DMS53 treated with DMSO at 0.1 percent for 48 hours (cell line): ENCODE measurements at regions not wholly inside any gene's neighbourhood (a gene's known extent, or its start where the extent isn't known, plus 50 kb on each side); places are given as distances from the start of the nearest gene placed in this dataset.
"Not testable (repeated sequence)": the region's sequence is repeated elsewhere in the genome, so short reads cannot be mapped to it uniquely, and the experiment has no call there.

ENCODE experiments used
- DNase-seq: peaks from one replicate; lab custom pipeline; 2025; ENCODE audit not compliant: unreplicated experiment; lab: John Stamatoyannopoulos, UW

DNA sequence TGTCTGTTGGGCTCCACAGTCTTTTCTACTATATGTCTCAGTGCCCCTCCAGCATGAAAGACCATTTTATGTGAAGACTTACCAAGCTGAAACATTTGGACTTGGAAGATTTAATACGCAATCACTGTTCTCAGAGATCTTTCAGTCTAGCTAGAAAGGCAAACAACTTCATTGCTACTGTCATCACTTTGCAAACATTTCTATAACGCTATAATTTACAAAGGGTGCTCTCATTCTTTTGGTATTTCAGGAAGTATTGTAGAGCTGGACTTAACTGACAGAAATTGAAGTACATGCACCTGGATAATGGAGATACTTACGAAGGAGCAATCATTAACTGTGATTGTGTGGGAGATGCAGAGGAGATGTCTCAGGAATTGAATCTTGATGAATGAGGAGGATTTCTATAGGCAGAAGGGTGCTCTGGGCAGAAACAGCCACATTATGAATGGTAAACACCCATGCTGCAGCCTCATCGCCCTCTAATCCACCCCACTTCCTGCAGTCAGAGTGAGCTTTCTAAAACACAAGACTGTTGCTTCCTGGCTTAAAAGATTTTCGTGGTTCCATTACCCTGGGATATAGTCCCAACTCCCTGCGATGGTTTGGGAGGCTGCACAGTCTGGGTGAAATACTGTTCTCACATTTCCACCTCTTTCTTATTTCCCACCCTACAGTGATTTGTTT lies 75.1 kb upstream of the GNG12 start:
- DNase-seq, result peak; percentile 54

GRCh38 chr1:67907467-67907866 lies 74.2 kb upstream of the GNG12 start:
- DNase-seq, result not testable (repeated sequence)

DNA sequence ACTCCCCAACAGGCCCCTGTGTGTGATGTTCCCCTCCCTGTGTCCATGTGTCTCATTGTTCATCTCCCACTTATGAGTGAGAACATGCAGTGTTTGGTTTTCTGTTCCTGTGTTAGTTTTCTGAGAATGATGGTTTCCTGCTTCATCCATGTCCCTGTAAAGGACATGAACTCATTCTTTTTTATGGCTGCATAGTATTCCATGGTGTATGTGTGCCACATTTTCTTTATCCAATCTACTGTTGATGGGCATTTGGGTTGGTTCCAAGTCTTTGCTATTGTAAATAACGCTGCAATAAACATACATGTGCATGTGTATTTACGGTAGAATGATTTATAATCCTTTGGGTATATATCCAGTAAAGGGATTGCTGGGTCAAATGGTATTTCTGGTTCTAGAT lies 72.7 kb upstream of the GNG12 start:
- DNase-seq, result not testable (repeated sequence)

DNA sequence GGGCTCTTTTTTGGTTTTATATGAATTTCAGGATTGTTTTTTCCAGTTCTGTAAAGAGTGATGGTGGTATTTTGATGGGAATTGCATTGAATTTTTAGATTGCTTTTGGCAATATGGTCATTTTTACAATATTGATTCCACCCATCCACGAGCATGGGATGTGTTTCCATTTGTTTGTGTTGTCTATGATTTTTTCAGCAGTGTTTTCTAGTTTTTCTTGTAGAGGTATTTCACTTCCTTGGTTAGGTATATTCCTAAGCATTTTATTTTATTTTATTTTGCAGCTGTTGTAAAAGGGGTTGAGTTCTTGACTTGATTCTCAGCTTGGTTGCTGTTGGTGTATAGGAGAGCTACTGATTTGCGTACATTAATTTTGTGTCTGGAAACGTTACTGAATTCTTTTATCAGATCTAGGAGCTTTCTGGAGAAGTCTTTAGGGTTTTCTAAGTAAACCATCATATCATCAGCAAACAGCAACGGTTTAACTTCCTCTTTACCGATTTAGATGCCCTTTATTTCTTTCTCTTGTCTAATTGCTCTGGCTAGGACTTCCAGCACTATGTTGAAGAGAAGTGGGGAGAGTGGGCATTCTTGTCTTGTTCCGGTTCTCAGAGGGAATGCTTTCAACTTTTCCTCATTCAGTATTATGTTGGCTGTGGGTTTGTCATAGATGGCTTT lies 69.4 kb upstream of the GNG12 start:
- DNase-seq, result not testable (repeated sequence)

DNA sequence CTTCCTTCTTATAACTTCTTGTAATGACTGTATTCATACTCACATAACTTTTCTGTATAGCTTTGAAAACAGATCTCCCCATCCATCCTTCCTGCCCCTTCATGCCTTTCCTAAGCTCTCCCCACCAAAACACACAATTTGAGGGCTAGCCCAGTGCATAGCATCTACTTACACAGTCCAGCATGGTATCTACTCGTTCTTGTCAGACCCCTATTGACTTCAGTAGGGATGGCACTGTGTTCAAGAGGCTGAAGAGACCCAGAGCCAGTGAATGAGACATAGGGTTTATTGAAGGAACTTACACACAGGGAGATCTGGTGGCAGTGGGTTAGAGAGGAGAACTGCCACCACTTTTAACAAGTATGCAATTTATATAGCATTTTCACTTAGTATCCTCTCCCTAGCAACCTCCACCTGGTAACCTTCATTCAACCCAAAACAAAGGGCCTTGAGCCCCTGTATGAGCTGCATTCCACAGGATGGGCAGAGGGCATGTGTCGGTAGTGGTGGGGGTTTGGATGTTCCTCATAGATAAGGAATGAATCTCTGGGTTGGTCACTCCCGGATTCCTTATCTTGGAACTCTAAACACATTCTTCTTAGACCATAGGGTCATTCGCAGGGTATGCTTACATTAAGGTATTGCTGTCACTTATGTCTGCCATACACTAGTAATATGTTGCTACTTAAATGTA lies 64.9 kb upstream of the GNG12 start:
- DNase-seq, result no peak

DNA sequence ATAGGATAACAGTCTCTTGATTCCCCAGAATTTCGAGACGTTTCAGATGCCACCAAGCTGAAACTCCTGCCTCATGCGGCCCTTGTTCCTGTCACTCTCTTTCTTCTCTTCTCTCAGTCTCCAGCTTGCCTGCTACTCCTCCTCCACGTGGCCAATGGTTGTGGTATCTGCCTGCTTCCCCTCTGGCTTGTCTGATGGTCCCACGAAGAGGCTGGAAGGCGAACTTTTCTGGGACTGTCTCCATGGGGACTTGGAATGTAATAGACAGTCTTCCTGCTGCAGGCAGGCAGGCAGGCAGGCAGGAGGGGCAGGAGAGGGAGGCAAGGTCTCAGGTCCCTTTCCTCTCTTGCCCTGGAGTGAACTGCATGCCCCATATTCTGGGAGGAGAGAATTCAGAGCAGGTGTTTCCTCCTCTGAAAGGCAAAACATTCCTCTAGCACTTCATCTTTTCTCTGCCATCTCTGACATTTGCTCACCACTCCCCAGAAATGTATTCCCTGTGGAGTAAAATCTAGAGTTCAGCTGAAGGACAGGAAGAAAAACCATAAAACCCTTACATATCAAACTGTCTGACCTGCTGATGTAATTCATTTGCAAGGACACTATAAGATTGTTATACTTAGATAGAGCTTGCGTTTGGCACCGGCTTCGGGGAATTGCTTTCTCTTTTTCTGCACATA lies 64.1 kb upstream of the GNG12 start:
- no peak for DNase-seq

DNA sequence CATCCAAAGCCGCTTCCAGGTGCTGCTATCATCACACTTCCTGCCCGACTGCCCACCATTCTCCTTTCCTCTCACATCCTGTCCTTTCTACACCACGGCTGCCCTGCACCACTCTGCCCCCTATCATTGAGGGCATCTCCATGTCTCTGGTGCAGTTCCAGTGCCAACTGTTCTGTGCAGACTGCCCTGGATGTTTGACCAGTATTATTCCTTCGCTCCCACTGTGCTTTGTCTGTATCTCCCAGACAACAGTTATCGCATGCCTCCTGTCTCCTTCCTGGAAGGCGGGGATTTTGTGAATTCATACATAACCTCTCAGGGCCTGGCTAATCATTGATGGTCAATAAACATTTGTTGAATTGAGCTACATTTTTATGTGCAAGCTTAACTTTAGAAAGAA lies 63.6 kb upstream of the GNG12 start:
- DNase-seq, result no peak

- DNase-seq, result no peak
Measured at GRCh38 chr1:67894981-67895735, 61.9 kb upstream of the GNG12 start.

DNA sequence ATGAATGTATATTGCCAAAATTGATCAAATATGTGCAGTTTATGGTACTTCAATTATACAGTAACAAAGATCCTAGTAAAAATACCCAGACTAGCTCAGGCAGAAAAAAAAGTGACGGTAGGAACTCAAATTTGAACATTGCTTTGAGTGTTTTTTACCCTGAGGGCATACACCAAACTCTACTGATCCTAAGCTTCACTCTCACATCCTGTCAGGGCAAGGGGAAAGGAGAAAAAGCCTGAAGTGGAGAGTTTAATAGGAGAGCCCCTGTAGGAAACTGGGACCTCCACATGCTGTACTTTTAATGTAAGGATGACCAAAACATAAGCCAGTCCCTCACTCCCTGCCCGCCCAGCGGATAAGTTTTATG lies 59.8 kb upstream of the GNG12 start:
- no peak for DNase-seq

DNA sequence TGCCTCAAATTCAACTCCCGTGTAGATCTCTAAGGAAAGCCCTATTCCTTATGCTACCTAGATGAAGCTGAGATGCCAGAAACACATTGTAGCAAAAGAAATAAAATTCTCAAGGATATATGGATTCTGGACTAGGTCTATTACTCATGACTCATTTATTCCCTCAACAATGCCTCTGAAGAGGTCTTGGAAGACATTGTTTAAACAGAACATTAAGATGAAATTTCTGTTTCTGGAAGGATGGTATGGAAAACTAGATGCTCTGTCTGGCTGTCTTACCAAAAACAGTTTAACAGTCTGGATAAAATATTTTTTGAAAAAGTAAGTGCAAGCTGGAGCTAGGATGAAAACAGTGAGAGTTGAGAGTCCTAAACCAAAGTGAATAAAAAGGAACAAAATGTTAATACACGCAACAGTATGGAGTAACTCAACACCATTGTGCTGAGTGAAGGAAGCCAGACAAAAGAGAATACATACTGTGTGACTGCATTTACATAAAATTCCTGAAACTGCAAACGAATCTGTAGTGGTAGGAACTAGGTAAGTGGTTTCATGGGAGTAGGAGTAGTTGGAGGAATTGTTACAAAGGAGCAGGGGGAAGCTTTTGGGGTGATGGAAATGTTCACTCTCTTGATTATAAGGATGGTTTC lies 59.3 kb upstream of the GNG12 start:
- no peak for DNase-seq

- DNase-seq, result no peak
Measured at GRCh38 chr1:67890857-67891256, 57.6 kb upstream of the GNG12 start.

DNA sequence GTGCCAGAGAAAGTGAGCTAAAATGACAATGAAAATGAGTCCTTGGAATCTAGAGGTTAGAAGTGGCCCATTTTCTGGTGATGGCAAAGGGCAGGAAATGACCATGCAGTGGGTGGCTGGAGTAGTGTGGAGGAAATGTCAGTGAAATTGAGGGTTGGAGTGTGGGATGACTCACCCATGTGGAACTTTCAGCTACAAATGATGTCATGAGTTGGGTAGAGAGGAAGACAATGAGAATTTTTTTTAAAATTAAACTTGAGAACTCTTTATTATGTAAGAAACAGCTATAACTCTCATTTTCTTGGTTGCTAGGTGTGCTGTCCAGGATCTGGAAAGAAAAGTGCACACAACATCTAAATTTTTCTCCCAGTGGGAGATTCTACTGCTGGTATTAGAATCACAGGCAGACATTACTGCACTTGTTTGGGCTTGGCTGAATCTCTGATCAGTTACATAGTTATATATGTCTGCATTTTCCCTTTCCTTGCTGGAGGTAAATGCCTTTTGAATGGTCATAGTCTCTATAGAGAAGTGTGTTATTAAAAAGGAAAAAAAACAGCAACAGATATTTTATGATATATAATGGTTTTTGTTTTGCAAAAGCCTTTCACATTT lies 56.8 kb upstream of the GNG12 start:
- DNase-seq, result peak; percentile 92

GRCh38 chr1:67889466-67889865 lies 56.2 kb upstream of the GNG12 start:
- DNase-seq, result no peak

DNA sequence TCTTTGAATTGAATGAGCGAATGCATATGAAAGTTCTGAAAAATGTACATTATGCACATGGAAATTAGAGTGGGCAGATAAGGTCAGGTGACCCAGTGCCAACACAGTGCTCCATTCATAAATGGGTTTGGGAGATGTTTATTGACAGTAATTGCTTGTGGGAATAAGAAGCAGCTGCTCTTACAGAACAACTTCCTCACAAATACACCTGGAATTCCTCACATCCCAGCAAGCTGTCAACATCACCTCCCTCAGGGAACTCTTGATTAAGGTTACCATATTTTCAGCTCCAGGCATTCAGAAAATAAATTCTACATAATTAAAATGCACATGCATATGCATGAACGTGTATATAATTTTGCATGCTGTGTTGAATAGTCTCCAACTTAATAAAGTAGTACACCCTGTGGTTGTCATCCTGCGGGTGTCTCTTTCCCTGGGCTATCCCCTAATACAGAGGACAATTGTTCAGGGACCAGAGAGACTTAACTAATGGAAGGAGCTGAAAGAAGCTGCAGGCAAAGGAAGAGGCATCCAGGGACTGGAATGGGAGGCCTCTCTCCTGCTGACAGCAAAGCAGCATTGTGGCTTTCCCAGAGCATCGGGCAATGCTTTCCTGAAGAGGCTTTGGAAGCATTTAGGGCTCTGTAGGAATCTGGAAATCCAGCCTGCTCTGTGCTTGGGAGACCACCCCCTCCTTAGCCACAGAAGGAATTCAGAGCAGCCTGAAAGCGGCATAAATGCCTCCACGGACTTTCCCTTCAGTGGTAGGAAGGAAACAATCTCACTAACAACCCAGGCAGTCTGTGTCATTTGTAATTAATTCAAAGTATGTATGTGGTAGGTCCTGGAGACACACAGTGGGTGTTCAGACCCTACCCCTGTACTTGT lies 55.2 kb upstream of the GNG12 start:
- DNase-seq, result no peak

DNA sequence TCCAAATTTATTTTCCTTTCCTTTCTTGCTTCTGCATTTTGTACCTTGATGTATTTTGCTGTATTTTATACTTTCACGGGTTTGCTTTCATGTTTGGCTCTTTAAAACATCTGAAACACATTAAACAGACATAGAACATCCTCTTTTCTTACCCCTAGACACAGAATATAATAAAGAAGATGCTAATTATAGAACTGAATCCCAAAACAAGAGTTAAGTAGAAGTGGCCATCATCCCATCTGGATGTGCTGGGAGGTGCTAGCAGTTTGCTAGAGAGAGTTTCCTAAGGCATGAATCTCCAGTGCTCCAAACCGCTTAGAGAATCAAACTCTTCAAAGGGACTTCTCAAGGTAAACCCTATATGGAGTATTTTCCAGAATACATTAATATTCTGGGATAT lies 53.9 kb upstream of the GNG12 start:
- no peak for DNase-seq

- no peak for DNase-seq
Measured at GRCh38 chr1:67886076-67886475, 52.8 kb upstream of the GNG12 start.

GRCh38 chr1:67883069-67883468 lies 49.8 kb upstream of the GNG12 start:
- no peak for DNase-seq
